ENCODE measurements at regions not wholly inside any gene's neighbourhood (a gene's known extent, or its start where the extent isn't known, plus 50 kb on each side); places are given as distances from the start of the nearest gene placed in this dataset.

DNA sequence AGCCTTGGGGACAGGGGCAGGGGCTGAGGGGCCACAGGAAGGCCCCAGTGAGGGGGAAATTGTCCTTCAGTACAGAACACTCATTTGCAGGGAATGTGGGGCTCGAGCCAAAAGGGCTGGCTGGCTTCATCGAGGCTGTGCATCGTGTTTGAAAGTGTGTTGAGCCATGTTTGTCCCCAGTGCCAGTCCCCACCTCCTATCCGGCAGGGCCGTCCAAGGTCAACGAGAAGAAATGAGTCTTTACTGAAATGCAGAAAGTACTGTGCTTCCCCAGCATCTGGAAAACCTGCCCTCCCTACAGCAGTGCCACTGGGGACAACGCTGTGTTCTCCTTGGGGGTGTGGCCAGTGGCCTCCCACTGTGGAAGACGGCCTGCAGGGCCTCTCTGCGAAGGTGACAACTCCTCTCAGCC is 214.1 kb downstream of the KLF6 start:
- DNase-seq (ENCODE audit: low spot score), result no peak
- TF ChIP-seq, protein P1, sequence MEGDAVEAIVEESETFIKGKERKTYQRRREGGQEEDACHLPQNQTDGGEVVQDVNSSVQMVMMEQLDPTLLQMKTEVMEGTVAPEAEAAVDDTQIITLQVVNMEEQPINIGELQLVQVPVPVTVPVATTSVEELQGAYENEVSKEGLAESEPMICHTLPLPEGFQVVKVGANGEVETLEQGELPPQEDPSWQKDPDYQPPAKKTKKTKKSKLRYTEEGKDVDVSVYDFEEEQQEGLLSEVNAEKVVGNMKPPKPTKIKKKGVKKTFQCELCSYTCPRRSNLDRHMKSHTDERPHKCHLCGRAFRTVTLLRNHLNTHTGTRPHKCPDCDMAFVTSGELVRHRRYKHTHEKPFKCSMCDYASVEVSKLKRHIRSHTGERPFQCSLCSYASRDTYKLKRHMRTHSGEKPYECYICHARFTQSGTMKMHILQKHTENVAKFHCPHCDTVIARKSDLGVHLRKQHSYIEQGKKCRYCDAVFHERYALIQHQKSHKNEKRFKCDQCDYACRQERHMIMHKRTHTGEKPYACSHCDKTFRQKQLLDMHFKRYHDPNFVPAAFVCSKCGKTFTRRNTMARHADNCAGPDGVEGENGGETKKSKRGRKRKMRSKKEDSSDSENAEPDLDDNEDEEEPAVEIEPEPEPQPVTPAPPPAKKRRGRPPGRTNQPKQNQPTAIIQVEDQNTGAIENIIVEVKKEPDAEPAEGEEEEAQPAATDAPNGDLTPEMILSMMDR (conservative IDR thresholded peaks at IDR 0.05; ENCODE audit: low read depth), result no peak
- CTCF ChIA-PET, result no interaction called here
- POLR2A ChIA-PET (ENCODE audit: low non-redundant PET), result no interaction called here
- H3K27ac ChIP-seq, result no peak overlapping the region

DNA sequence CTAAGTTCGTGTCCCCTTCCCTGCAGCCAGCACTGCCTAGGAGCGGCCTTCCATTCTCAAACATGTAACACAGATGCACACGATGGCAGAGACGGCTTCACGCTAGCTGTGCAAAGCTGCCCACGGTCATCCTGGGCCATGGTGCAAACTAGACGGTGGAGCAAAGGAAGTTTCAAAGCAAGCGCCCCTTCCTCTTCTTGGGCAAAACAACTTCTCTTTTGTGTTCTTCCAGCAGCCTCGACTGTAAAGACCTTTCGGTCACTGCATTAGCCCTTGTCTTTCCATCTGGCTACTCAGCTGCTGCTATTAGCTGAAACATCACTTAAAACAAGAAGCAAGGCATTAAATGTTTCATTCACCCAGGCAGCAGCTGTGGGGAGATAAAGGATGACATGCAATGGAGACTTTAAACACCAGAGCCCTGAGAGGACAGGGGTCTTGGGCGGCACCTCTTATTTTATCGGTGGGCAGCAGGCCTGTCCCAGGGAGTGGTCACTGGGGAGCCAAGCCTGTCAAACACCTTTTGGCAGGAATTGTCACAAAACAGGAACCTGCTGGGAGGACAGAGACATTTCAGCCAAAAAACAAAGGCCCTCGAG is 214.8 kb downstream of the KLF6 start:
- DNase-seq (ENCODE audit: low spot score), result no peak
- CTCF ChIA-PET, result no interaction called here
- TF ChIP-seq, protein P1 (conservative IDR thresholded peaks at IDR 0.05; ENCODE audit: low read depth), result no peak
- POLR2A ChIA-PET (ENCODE audit: low non-redundant PET), result no interaction called here
- no peak overlapping the region for H3K27ac ChIP-seq

DNA sequence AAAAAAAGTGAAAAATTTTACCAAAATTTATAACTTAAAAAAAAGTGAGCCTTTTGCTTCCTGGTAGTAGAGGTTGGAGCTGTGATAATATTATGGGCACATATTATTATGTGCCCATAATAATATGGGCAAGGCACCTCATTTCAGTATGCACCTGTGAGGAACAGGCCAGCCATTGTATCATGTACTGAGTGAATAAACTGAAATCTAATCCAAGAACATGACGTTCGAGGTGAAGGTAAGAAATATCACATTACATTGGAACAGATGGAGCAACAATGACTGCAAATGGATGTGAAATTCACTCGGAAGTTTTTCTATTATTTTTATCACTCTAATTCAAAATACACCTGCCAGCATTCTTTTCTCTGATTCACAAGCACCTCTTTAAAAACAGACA is 216.0 kb downstream of the KLF6 start:
- no peak for DNase-seq (ENCODE audit: low spot score)
- TF ChIP-seq, protein P1 (conservative IDR thresholded peaks at IDR 0.05; ENCODE audit: low read depth), result no peak
- no peak overlapping the region for H3K27ac ChIP-seq
- POLR2A ChIA-PET (ENCODE audit: low non-redundant PET), result no interaction called here
- CTCF ChIA-PET, result interaction anchor here (0.6 to 0.7 kb wide), 2 partner anchors 149 to 733 kb away, joined by 3 read pairs; no protein-coding TSS in a partner anchor

DNA sequence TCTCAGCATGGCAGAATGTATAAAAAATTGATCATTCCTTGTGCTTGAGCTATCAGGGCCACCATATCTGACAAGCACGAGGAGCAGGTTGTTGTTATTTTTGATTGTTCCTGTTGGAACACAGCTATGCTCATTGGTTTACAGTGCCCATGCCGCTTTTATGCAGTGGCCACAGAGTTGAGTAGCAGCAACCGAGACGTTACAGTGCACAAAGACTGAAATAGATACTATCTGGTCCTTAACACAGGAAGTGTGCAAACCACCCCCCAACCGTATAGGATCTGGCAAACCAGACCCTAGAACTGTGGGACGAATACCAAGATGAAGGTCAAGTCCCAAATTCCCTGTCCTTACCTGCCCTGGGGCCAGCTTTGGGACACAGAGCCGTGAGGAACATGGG is 216.6 kb downstream of the KLF6 start:
- no peak for DNase-seq (ENCODE audit: low spot score)
- ChIA-PET POLR2A (ENCODE audit: low non-redundant PET) (no interaction called here), CTCF (interaction anchor here (0.7 kb wide), 1 partner anchor 148 kb away, joined by 3 read pairs; no protein-coding TSS in a partner anchor)
- no peak overlapping the region for H3K27ac ChIP-seq
- TF ChIP-seq, protein P1 (conservative IDR thresholded peaks at IDR 0.05; ENCODE audit: low read depth), result no peak

DNA sequence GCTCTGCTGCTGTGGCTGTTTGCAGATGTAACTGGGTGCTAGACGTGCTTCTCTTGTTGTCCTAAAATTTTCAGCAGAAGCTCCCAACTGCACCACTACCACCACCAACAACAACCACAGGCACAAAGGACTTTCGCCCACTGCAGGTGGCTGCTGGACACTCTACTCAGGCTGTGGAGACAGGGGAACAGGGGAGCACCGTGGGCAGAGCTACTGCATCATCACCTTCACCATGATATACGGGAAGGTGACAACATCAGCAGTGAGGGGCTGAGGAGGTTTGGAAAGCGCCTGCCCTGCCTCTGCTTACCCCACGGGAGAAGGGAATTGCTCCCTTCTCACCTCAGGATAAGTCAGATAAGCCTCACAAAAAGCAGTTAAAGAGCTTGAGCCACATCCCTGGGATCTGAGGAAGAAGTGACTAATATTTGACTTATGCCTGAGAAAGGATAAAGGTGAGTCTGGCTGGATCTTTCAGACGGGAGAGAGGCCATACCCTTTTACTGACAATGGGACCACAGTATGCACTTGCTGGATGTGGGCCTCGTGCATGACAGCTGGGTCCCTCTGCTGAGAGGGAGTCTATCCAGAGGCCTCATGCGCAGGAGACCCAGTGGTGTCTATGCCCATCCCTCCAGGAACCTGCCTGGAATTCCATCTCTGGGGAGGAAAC is 217.6 kb downstream of the KLF6 start:
- no peak for DNase-seq (ENCODE audit: low spot score)
- H3K27ac ChIP-seq, result no peak overlapping the region
- POLR2A ChIA-PET (ENCODE audit: low non-redundant PET), result no interaction called here
- TF ChIP-seq, protein P1 (conservative IDR thresholded peaks at IDR 0.05; ENCODE audit: low read depth), result no peak
- CTCF ChIA-PET, result no interaction called here

DNA sequence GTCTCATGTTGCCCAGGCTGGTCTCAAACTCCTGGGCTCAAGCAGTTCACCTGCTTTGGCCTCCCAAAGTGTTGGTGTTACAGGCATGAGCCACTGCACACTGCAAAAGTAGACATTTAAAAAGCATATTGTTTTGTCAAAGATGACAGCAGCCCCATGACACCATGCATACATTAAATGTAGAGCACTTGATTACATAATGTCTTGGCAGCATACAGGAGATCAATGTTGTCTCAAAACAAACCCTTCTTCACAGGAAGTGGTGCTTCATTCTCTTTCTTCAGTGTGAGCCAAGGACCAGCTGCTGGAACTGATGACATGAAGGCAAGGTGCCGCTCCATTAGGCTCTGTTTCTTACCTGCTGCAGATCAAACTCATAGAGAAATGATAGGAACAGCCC is 218.4 kb downstream of the KLF6 start:
- POLR2A ChIA-PET (ENCODE audit: low non-redundant PET), result no interaction called here

More for the DNA sequence above, 218.4 kb downstream of the KLF6 start:
- H3K27ac ChIP-seq, result no peak overlapping the region
- no peak for DNase-seq (ENCODE audit: low spot score)
- CTCF ChIA-PET, result no interaction called here
- TF ChIP-seq, protein P1 (conservative IDR thresholded peaks at IDR 0.05; ENCODE audit: low read depth), result no peak
